ENCODE measurements at regions not wholly inside any gene's neighbourhood (a gene's known extent, or its start where the extent isn't known, plus 50 kb on each side); places are given as distances from the start of the nearest gene placed in this dataset.

DNA sequence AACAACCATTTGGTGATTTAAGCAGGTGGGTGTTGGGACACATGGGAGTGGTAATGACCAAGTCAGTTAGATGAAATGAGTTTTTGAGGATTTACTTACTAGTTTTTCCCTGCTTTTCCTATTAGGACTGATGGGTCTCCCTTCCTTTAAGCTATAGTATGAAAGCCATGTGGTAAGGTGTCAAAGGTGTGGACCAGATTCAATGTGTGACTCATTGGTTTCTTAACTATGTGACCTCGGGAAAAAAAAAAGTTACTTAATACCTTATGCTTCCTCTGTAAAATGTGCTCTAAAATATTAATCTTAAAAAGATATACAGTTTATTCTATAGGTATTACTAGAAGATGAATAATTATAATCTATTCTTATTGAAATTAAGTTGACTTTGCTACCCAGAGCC is 93.7 kb downstream of the DUSP10 start:
- ATAC-seq (no peak), DNase-seq (ENCODE audit: missing footprints) (no peak)
- intact Hi-C loops (cut with DNase I), result no loop called here
